SK-N-SH (cell line): ENCODE measurements at regions not wholly inside any gene's neighbourhood (a gene's known extent, or its start where the extent isn't known, plus 50 kb on each side); places are given as distances from the start of the nearest gene placed in this dataset.
A peak's percentile ranks its signal among the peaks of the same experiment; 100 is the strongest.

ENCODE experiments used
- CTCF ChIA-PET: fragments of 300-600, 350-600 bp; formaldehyde crosslinking; extraction: SDS; loops from one replicate; lab custom pipeline; 2021; lab: Yijun Ruan, JAX
- POLR2A ChIA-PET: fragments of 350-600 bp; sonication (Branson Sonifier 250); formaldehyde crosslinking; extraction: SDS; loops from one replicate; lab custom pipeline; 2020; ENCODE audit warnings: antibody characterized with exemption, inconsistent platforms; lab: Yijun Ruan, JAX
- DNase-seq: peaks from one replicate; pipeline ENCODE4 v3.0.0; 2012
- H2AFZ ChIP-seq: fragments of 200-600 bp; sonication (generic); 2 replicates; pipeline ENCODE4 v1.8.1; 2016; ENCODE audit warnings: antibody characterized with exemption, mild to moderate bottlenecking, low read depth
- H3F3A ChIP-seq: fragments of 200-600 bp; sonication (generic); replicated peaks from 2 replicates; pipeline ENCODE3; 2016; ENCODE audit warnings: antibody characterized with exemption, mild to moderate bottlenecking; ENCODE audit not compliant: insufficient read depth
- H3K27ac ChIP-seq, 2 experiments: fragments of 200-500 bp in 1 of 2; fragments of 200-600 bp in 1 of 2; sonication (Bioruptor generic) in 1 of 2; sonication (generic), shearing (Covaris generic) in 1 of 2; 2 replicates each; pipeline versions ENCODE4 v1.5.1 to v1.6.1; 2014 to 2016; ENCODE audit warnings: low read depth in 2 of 2, inconsistent platforms in 1 of 2, low read length in 1 of 2, mild to moderate bottlenecking in 1 of 2, mixed read lengths in 1 of 2
- H3K27me3 ChIP-seq: fragments of 200-600 bp; sonication (generic), shearing (Covaris generic); 2 replicates; pipeline ENCODE4 v1.6.1; 2016; ENCODE audit warnings: mixed run types; ENCODE audit not compliant: insufficient read depth
- H3K36me3 ChIP-seq, 2 experiments: fragments of 200-500 bp in 1 of 2; fragments of 200-600 bp in 1 of 2; sonication (Bioruptor generic) in 1 of 2; sonication (generic) in 1 of 2; replicated peaks in 1 of 2; 2 replicates each; pipeline versions ENCODE3 to v1.5.1; 2014 to 2016; ENCODE audit warnings: low read length in 1 of 2, mild to moderate bottlenecking in 1 of 2; ENCODE audit not compliant: insufficient read depth in 2 of 2, control insufficient read depth in 1 of 2
- H3K4me1 ChIP-seq, 2 experiments: fragments of 200-500 bp in 1 of 2; fragments of 200-600 bp in 1 of 2; sonication (Bioruptor generic) in 1 of 2; sonication (generic), shearing (Covaris generic) in 1 of 2; 2 replicates each; pipeline versions ENCODE4 v1.5.1 to v1.6.1; 2014 to 2016; ENCODE audit warnings: low read depth in 1 of 2, low read length in 1 of 2, mixed run types in 1 of 2; ENCODE audit not compliant: insufficient read depth in 2 of 2, control insufficient read depth in 1 of 2
- H3K4me2 ChIP-seq: fragments of 200-600 bp; sonication (generic), shearing (Covaris generic); 2 replicates; pipeline ENCODE4 v1.6.1; 2017; ENCODE audit warnings: mixed run types
- H3K4me3 ChIP-seq, 2 experiments: fragments of 200-500 bp in 1 of 2; fragments of 200-600 bp in 1 of 2; sonication (Bioruptor generic) in 1 of 2; sonication (generic), shearing (Covaris generic) in 1 of 2; 2 replicates each; pipeline versions ENCODE4 v1.5.1 to v1.8.1; 2014 to 2016; ENCODE audit warnings: low read depth in 2 of 2, inconsistent platforms in 1 of 2, low read length in 1 of 2, mild to moderate bottlenecking in 1 of 2, mixed read lengths in 1 of 2, moderate library complexity in 1 of 2
- H3K79me2 ChIP-seq: fragments of 200-600 bp; sonication (generic); 2 replicates; pipeline ENCODE4 v1.8.1; 2017; ENCODE audit warnings: mild to moderate bottlenecking; ENCODE audit not compliant: insufficient read depth
- H3K9ac ChIP-seq: fragments of 200-600 bp; sonication (generic); 2 replicates; pipeline ENCODE4 v1.6.1; 2017; ENCODE audit warnings: mixed run types
- H3K9me2 ChIP-seq: fragments of 200-600 bp; sonication (generic); 2 replicates; pipeline ENCODE4 v1.6.1; 2017; ENCODE audit warnings: mixed run types
- H3K9me3 ChIP-seq: fragments of 200-600 bp; sonication (generic); 2 replicates; pipeline ENCODE4 v1.6.1; 2017; ENCODE audit warnings: mixed run types, mild to moderate bottlenecking, moderate library complexity
- H4K20me1 ChIP-seq: fragments of 200-600 bp; sonication (generic); 2 replicates; pipeline ENCODE4 v1.6.1; 2017; ENCODE audit warnings: mild to moderate bottlenecking, mixed run types; ENCODE audit not compliant: insufficient read depth
- EZH2phosphoT487 ChIP-seq: fragments of 200-600 bp; sonication (generic); IDR thresholded peaks from 2 replicates; pipeline ENCODE4 v1.6.1; 2017; ENCODE audit warnings: low read depth, mixed run types, mild to moderate bottlenecking, antibody characterized with exemption, moderate library complexity, borderline replicate concordance
- GABPA ChIP-seq: IDR thresholded peaks from 2 replicates; pipeline ENCODE4 v1.4.0; 2012; ENCODE audit warnings: low read depth, mild to moderate bottlenecking
- IRF3 ChIP-seq: fragments of 150-350 bp; IDR thresholded peaks from 2 replicates; pipeline ENCODE4 v1.6.1; 2016; ENCODE audit warnings: mild to moderate bottlenecking, low read depth, low read length
- JUND ChIP-seq: IDR thresholded peaks from 2 replicates; pipeline ENCODE4 v1.4.0; 2012
- NRF1 ChIP-seq: IDR thresholded peaks from 2 replicates; pipeline ENCODE4 v1.6.1; 2012; ENCODE audit warnings: low read depth, mild to moderate bottlenecking, low read length
- RAD21 ChIP-seq: IDR thresholded peaks from 2 replicates; pipeline ENCODE4 v1.6.1; 2012; ENCODE audit warnings: mild to moderate bottlenecking, low read length
- REST ChIP-seq: IDR thresholded peaks from 2 replicates; pipeline ENCODE4 v1.6.1; 2012; ENCODE audit warnings: mild to moderate bottlenecking, low read depth, low read length, moderate library complexity
- RXRA ChIP-seq: IDR thresholded peaks from 2 replicates; pipeline ENCODE4 v1.4.0; 2012; ENCODE audit warnings: low read depth, mild to moderate bottlenecking, borderline replicate concordance
- SIN3A ChIP-seq: IDR thresholded peaks from 2 replicates; pipeline ENCODE4 v1.6.1; 2012; ENCODE audit warnings: low read depth, mild to moderate bottlenecking, low read length, moderate library complexity, borderline replicate concordance
- SMC3 ChIP-seq: IDR thresholded peaks from 2 replicates; pipeline ENCODE4 v1.6.1; 2012; ENCODE audit warnings: low read depth, low read length, improper control_type of control experiment
- TAF1 ChIP-seq: IDR thresholded peaks from 2 replicates; pipeline ENCODE4 v1.6.1; 2012; ENCODE audit warnings: low read depth, mild to moderate bottlenecking, low read length, moderate library complexity, borderline replicate concordance
- TCF12 ChIP-seq: IDR thresholded peaks from 2 replicates; pipeline ENCODE4 v1.4.0; 2012
- TEAD4 ChIP-seq: IDR thresholded peaks from 2 replicates; pipeline ENCODE4 v1.4.0; 2012; ENCODE audit warnings: mild to moderate bottlenecking, borderline replicate concordance; ENCODE audit not compliant: insufficient read depth
- USF2 ChIP-seq: fragments of 150-350 bp; IDR thresholded peaks from 2 replicates; pipeline ENCODE4 v1.6.1; 2017; ENCODE audit warnings: antibody characterized with exemption, low read length, low read depth, borderline replicate concordance
- YY1 ChIP-seq: IDR thresholded peaks from 2 replicates; pipeline ENCODE4 v1.4.0; 2012; ENCODE audit warnings: low read depth, mild to moderate bottlenecking
- ZBTB33 ChIP-seq: IDR thresholded peaks from 2 replicates; pipeline ENCODE4 v1.4.0; 2012; ENCODE audit warnings: low read depth, borderline replicate concordance
- WGBS: methylation state at CpG from one replicate; pipeline ENCODE4 v1.1.6; 2017; ENCODE audit warnings: low lambda C conversion rate; 5-methylcytosine and 5-hydroxymethylcytosine counted together

- Histone ChIP-seq H3F3A (peaks cover 6% of the 10 kb centered on the region), H3K9me2 (no peaks in the 10 kb centered on the region), H3K27ac (peak overlapping the region in 1 of 2 experiments; percentile 78; a peak in 2 of 4 replicates), H3K4me1 (peaks cover 0 to 7% of the 10 kb centered on the region in 2 experiments; a peak in 3 of 4 replicates), H3K27me3 (no peaks in the 10 kb centered on the region), H4K20me1 (no peaks in the 10 kb centered on the region), H3K9me3 (no peaks in the 10 kb centered on the region), H3K9ac (no peak overlapping the region), H3K4me3 (no peak overlapping the region), H3K36me3 (no peaks in the 10 kb centered on the region), H3K79me2 (no peaks in the 10 kb centered on the region), H3K4me2 (peak overlapping the region; percentile 26; the same call in 1 of the 2 replicates), H2AFZ (peak overlapping the region; percentile 20; the same call in 1 of the 2 replicates)
- ChIA-PET POLR2A (no interaction called here), CTCF (no interaction called here)
- no peak for TF ChIP-seq SIN3A
- no peak for TF ChIP-seq ZBTB33
- TF ChIP-seq NRF1: no peak
- TF ChIP-seq RXRA: no peak
- TF ChIP-seq TCF12: peak; percentile 41
- peak; percentile 13; the same call in 1 of the 2 replicates for TF ChIP-seq JUND
- TF ChIP-seq TEAD4: no peak
- 45% methylated on average over 2 of the region's 2 CpGs for WGBS
- no peak for DNase-seq
Measured at GRCh38 chr18:27411911-27412310, 226.8 kb upstream of the CHST9 start.

GRCh38 chr18:27411013-27411412 lies 225.9 kb upstream of the CHST9 start:
- ChIA-PET POLR2A (no interaction called here), CTCF (interaction anchor here (0.6 to 1.4 kb wide), 2 partner anchors 62 to 778 kb away, joined by 3 to 4 read pairs; no protein-coding TSS in a partner anchor)
- Histone ChIP-seq H3K27me3 (no peaks in the 10 kb centered on the region), H3K4me1 (peaks cover 0 to 7% of the 10 kb centered on the region in 2 experiments; a peak in 3 of 4 replicates), H3K36me3 (no peaks in the 10 kb centered on the region), H3K27ac (peak overlapping the region in 1 of 2 experiments; percentile 78; a peak in 1 of 4 replicates), H3K79me2 (no peaks in the 10 kb centered on the region), H2AFZ (no peak overlapping the region), H3K9me2 (no peaks in the 10 kb centered on the region), H3F3A (peaks cover 6% of the 10 kb centered on the region), H4K20me1 (no peaks in the 10 kb centered on the region), H3K9me3 (no peaks in the 10 kb centered on the region), H3K9ac (no peak overlapping the region), H3K4me2 (no peak overlapping the region), H3K4me3 (no peak overlapping the region)
- WGBS: 38% methylated on average over 1 of the region's 1 CpG
- no peak for TF ChIP-seq USF2
- TF ChIP-seq YY1: no peak
- no peak for TF ChIP-seq IRF3
- TF ChIP-seq RAD21: no peak
- TF ChIP-seq GABPA: no peak
- no peak for TF ChIP-seq RXRA
- no peak for TF ChIP-seq EZH2phosphoT487
- TF ChIP-seq TAF1: no peak
- TF ChIP-seq TEAD4: no peak
- no peak for TF ChIP-seq REST
- no peak for TF ChIP-seq SMC3
- TF ChIP-seq ZBTB33: no peak
- no peak for DNase-seq
